ENCODE measurements at regions not wholly inside any gene's neighbourhood (a gene's known extent, or its start where the extent isn't known, plus 50 kb on each side); places are given as distances from the start of the nearest gene placed in this dataset.

DNA sequence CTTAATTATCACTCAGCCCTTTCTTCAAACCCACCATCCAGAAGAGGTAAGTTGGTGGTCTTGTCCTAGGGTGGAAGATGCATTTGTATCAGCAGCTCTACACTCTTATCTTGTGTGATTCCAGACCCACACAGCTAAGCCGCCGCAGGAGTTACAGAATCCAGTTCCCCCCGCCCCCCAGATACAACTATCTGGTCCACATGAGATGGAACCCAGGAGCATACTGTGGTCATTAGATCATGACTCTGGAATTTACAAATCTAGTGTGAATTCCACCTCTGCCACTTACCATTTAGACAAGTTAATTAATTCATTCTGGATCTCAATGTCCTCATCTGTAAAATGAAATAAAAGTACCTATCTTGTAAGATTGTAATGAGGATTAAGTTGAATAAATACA lies 486.4 kb downstream of the BCL11A start:
- TF ChIP-seq SUZ12 (IDR thresholded peaks at IDR 0.05; ENCODE audit: extremely low read depth, insufficient read depth, insufficient read length): no peak
- TF ChIP-seq ZNF274 (IDR thresholded peaks at IDR 0.05; ENCODE audit: low read depth, low read length): no peak
